ENCODE measurements at regions not wholly inside any gene's neighbourhood (a gene's known extent, or its start where the extent isn't known, plus 50 kb on each side); places are given as distances from the start of the nearest gene placed in this dataset.

DNA sequence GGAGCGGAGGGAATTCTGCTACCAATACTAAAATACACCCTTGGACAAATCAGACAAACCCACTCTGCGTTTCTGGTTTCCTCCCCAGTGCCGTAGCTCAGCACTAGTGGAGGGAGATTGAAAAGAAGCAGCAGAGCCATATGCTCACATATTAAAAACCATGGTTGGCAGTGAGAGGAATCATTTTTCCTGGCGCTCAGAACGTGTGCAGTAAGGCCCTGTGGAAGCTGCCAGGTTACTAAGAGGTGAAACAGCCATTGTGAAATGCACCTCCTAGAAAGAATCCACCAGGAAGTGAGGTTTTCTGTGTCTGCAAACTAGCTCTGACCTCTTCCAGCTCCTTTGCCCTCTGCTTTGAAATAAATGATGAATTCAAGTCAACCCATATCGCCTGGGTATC is 177.2 kb downstream of the ERCC6L2 start:
- Histone ChIP-seq H3K36me3 (ENCODE audit: insufficient read depth, low read length) (no peaks in the 10 kb centered on the region), H3K4me3 (ENCODE audit: low read depth, low read length, poor library complexity, severe bottlenecking) (no peak overlapping the region), H3K27ac (ENCODE audit: low read depth, low read length, poor library complexity, severe bottlenecking) (no peak overlapping the region), H3K4me1 (ENCODE audit: insufficient read depth, low read length, poor library complexity, severe bottlenecking) (no peaks in the 10 kb centered on the region), H4K20me1 (ENCODE audit: insufficient read depth, low read length) (no peaks in the 10 kb centered on the region), H3K9me3 (ENCODE audit: low read length) (no peaks in the 10 kb centered on the region), H3K79me2 (ENCODE audit: insufficient read depth, low read depth, low read length) (no peaks in the 10 kb centered on the region), H3K4me2 (ENCODE audit: low read length) (no peak overlapping the region), H3K9me2 (ENCODE audit: insufficient read depth, low read length) (no peaks in the 10 kb centered on the region), H2AFZ (ENCODE audit: low read length) (no peak overlapping the region)
- no TSS peak for BruUV-seq (replicated peaks)
- no peak for TF ChIP-seq EZH2phosphoT487 (IDR thresholded peaks at IDR 0.05; ENCODE audit: borderline replicate concordance, low read depth, low read length)
- TF ChIP-seq, protein P1, sequence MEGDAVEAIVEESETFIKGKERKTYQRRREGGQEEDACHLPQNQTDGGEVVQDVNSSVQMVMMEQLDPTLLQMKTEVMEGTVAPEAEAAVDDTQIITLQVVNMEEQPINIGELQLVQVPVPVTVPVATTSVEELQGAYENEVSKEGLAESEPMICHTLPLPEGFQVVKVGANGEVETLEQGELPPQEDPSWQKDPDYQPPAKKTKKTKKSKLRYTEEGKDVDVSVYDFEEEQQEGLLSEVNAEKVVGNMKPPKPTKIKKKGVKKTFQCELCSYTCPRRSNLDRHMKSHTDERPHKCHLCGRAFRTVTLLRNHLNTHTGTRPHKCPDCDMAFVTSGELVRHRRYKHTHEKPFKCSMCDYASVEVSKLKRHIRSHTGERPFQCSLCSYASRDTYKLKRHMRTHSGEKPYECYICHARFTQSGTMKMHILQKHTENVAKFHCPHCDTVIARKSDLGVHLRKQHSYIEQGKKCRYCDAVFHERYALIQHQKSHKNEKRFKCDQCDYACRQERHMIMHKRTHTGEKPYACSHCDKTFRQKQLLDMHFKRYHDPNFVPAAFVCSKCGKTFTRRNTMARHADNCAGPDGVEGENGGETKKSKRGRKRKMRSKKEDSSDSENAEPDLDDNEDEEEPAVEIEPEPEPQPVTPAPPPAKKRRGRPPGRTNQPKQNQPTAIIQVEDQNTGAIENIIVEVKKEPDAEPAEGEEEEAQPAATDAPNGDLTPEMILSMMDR (conservative IDR thresholded peaks at IDR 0.05; ENCODE audit: low read length), result no peak
- no peak for DNase-seq (ENCODE audit: low spot score)
- POLR2A ChIA-PET, result no interaction called here
- intact Hi-C loops (cut with micrococcal nuclease; ENCODE audit: unreplicated experiment), result no loop called here
- CTCF ChIA-PET (ENCODE audit: unreplicated experiment), result no interaction called here

DNA sequence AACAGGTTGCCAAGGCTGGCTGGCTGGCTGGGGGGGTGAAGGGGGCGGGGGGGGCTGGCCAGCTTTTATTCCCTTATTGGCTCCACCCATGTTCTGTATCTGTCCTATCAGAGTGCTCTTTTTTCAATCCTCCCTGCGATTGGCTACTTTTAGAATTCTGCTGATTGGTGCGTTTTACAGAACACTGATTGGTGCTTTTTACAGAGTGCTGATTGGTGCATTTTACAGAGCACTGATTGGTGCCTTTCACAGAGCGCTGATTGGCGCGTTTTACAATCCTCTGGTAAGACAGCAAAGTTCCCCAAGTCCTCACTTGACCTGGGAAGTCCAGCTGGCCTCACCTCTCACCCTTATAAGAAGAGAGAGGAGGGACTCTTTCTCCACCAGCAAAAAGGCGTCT is 175.9 kb downstream of the ERCC6L2 start:
- Histone ChIP-seq H3K36me3 (ENCODE audit: insufficient read depth, low read length) (no peaks in the 10 kb centered on the region), H3K4me1 (ENCODE audit: insufficient read depth, low read length, poor library complexity, severe bottlenecking) (no peaks in the 10 kb centered on the region), H2AFZ (ENCODE audit: low read length) (no peak overlapping the region), H3K9me2 (ENCODE audit: insufficient read depth, low read length) (no peaks in the 10 kb centered on the region), H3K79me2 (ENCODE audit: insufficient read depth, low read depth, low read length) (no peaks in the 10 kb centered on the region), H4K20me1 (ENCODE audit: insufficient read depth, low read length) (no peaks in the 10 kb centered on the region), H3K4me3 (ENCODE audit: low read depth, low read length, poor library complexity, severe bottlenecking) (no peak overlapping the region), H3K9me3 (ENCODE audit: low read length) (no peaks in the 10 kb centered on the region), H3K27ac (ENCODE audit: low read depth, low read length, poor library complexity, severe bottlenecking) (no peak overlapping the region), H3K4me2 (ENCODE audit: low read length) (no peak overlapping the region)
- TF ChIP-seq EZH2phosphoT487 (IDR thresholded peaks at IDR 0.05; ENCODE audit: borderline replicate concordance, low read depth, low read length), result no peak
- ChIA-PET POLR2A (interaction anchor here (0.9 kb wide), 1 partner anchor 13 kb away, joined by 3 read pairs; no protein-coding TSS in a partner anchor), CTCF (ENCODE audit: unreplicated experiment) (no interaction called here)
- intact Hi-C loops (cut with micrococcal nuclease; ENCODE audit: unreplicated experiment), result no loop called here
- no peak for DNase-seq (ENCODE audit: low spot score)
- no TSS peak for BruUV-seq (replicated peaks)

DNA sequence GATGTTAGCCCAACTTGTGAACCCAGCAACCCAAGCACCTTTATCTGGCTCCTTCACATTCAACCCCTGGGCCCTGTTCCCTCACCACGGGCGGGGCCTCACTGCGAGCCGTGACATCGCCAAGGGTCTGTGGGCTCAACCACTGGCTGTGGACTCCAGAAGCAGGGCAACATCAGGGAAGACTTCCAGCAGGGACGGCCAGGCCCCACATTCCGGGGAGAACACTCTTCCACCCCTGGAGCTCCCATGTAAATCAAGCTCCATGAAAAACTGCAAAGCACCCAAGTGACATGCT is 175.3 kb downstream of the ERCC6L2 start:
- no peak overlapping the region for H3K27ac ChIP-seq (ENCODE audit: low read depth, low read length, poor library complexity, severe bottlenecking)
- no TSS peak for BruUV-seq (replicated peaks)
- H3K9me3 ChIP-seq (ENCODE audit: low read length), result no peaks in the 10 kb centered on the region
- no peaks in the 10 kb centered on the region for H4K20me1 ChIP-seq (ENCODE audit: insufficient read depth, low read length)
- CTCF ChIA-PET (ENCODE audit: unreplicated experiment), result no interaction called here
- intact Hi-C loops (cut with micrococcal nuclease; ENCODE audit: unreplicated experiment), result no loop called here
- no peak overlapping the region for H2AFZ ChIP-seq (ENCODE audit: low read length)
- H3K4me2 ChIP-seq (ENCODE audit: low read length), result no peak overlapping the region
- no peak for DNase-seq (ENCODE audit: low spot score)
- no peaks in the 10 kb centered on the region for H3K79me2 ChIP-seq (ENCODE audit: insufficient read depth, low read depth, low read length)
- no peaks in the 10 kb centered on the region for H3K9me2 ChIP-seq (ENCODE audit: insufficient read depth, low read length)
- no peaks in the 10 kb centered on the region for H3K36me3 ChIP-seq (ENCODE audit: insufficient read depth, low read length)
- no peaks in the 10 kb centered on the region for H3K4me1 ChIP-seq (ENCODE audit: insufficient read depth, low read length, poor library complexity, severe bottlenecking)
- POLR2A ChIA-PET, result no interaction called here
- no peak overlapping the region for H3K4me3 ChIP-seq (ENCODE audit: low read depth, low read length, poor library complexity, severe bottlenecking)
- no peak for TF ChIP-seq EZH2phosphoT487 (IDR thresholded peaks at IDR 0.05; ENCODE audit: borderline replicate concordance, low read depth, low read length)
- TF ChIP-seq, protein P1 (conservative IDR thresholded peaks at IDR 0.05; ENCODE audit: low read length), result no peak
